ENCODE measurements at regions not wholly inside any gene's neighbourhood (a gene's known extent, or its start where the extent isn't known, plus 50 kb on each side); places are given as distances from the start of the nearest gene placed in this dataset.

DNA sequence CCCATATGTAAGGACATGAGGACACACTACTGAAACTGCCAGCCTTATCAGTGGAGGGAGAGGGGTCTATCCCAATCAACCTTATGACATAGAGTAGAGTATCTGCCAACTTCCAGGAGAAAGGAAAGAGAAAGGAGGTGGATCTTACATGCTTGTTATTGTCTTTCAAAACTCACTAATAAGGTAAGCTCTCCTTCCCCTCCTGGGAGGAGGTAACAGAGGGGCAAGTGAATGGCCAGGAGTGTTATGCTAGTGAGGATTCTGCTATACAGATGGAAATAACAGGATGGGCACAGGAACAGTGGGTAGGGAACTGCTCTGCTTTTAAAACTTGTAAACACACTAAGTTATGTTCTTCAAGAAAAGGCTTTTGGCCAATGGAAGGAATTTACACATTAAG, 1020.1 kb downstream of the TDRD15 start:
- TF ChIP-seq, protein P1, sequence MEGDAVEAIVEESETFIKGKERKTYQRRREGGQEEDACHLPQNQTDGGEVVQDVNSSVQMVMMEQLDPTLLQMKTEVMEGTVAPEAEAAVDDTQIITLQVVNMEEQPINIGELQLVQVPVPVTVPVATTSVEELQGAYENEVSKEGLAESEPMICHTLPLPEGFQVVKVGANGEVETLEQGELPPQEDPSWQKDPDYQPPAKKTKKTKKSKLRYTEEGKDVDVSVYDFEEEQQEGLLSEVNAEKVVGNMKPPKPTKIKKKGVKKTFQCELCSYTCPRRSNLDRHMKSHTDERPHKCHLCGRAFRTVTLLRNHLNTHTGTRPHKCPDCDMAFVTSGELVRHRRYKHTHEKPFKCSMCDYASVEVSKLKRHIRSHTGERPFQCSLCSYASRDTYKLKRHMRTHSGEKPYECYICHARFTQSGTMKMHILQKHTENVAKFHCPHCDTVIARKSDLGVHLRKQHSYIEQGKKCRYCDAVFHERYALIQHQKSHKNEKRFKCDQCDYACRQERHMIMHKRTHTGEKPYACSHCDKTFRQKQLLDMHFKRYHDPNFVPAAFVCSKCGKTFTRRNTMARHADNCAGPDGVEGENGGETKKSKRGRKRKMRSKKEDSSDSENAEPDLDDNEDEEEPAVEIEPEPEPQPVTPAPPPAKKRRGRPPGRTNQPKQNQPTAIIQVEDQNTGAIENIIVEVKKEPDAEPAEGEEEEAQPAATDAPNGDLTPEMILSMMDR (IDR thresholded peaks at IDR 0.05; ENCODE audit: borderline replicate concordance, extremely low read depth, low read length, poor library complexity, severe bottlenecking) = no peak
- TF ChIP-seq EZH2 (IDR thresholded peaks at IDR 0.05; ENCODE audit: borderline replicate concordance, low read depth, low read length, severe bottlenecking) = no peak

All from DND-41 (cell line).